Smooth muscle cell (in vitro differentiated cells): ENCODE measurements at regions not wholly inside any gene's neighbourhood (a gene's known extent, or its start where the extent isn't known, plus 50 kb on each side); places are given as distances from the start of the nearest gene placed in this dataset.

Source experiments
- DNase-seq: peaks from one replicate; lab custom pipeline; 2025; ENCODE audit not compliant: unreplicated experiment; lab: John Stamatoyannopoulos, UW
- H2AFZ ChIP-seq: fragments of 200-600 bp; sonication (generic); 2 replicates; pipeline ENCODE4 v1.6.0; 2016; ENCODE audit warnings: antibody characterized with exemption, low read depth, mild to moderate bottlenecking
- H3F3A ChIP-seq: fragments of 200-600 bp; sonication (generic); 2 replicates; pipeline ENCODE4 v1.6.0; 2017; ENCODE audit warnings: antibody characterized with exemption, low read depth
- H3K27ac ChIP-seq: fragments of 200-600 bp; sonication (generic); 2 replicates; pipeline ENCODE4 v1.5.1; 2016; ENCODE audit warnings: low read depth, mild to moderate bottlenecking
- H3K27me3 ChIP-seq: fragments of 200-600 bp; sonication (generic); 2 replicates; pipeline ENCODE4 v1.6.1; 2016; ENCODE audit warnings: low read depth, mild to moderate bottlenecking
- H3K36me3 ChIP-seq: fragments of 200-600 bp; sonication (generic); 2 replicates; pipeline ENCODE4 v1.5.1; 2016; ENCODE audit warnings: low read depth
- H3K4me1 ChIP-seq: fragments of 200-600 bp; sonication (generic); 2 replicates; pipeline ENCODE4 v1.5.1; 2016; ENCODE audit warnings: low read depth
- H3K4me2 ChIP-seq: fragments of 200-600 bp; sonication (generic); 2 replicates; pipeline ENCODE4 v1.6.0; 2016; ENCODE audit warnings: mild to moderate bottlenecking
- H3K4me3 ChIP-seq: fragments of 200-600 bp; sonication (generic); 2 replicates; pipeline ENCODE4 v1.5.1; 2016; ENCODE audit warnings: mild to moderate bottlenecking
- H3K79me2 ChIP-seq: fragments of 200-600 bp; sonication (generic); 2 replicates; pipeline ENCODE4 v1.6.0; 2016; ENCODE audit warnings: low read depth, mild to moderate bottlenecking
- H3K9ac ChIP-seq: fragments of 200-600 bp; sonication (generic); 2 replicates; pipeline ENCODE4 v1.6.0; 2016; ENCODE audit warnings: low read depth
- H3K9me3 ChIP-seq: fragments of 200-600 bp; sonication (generic); replicated peaks from 2 replicates; pipeline ENCODE4 v1.5.1; 2016; ENCODE audit warnings: low read depth
- H4K20me1 ChIP-seq: fragments of 200-600 bp; sonication (generic); 2 replicates; pipeline ENCODE4 v1.6.0; 2016; ENCODE audit warnings: low read depth
- WGBS: methylation state at CpG from one replicate; pipeline ENCODE4 v1.1.7; 2016; ENCODE audit warnings: low lambda C conversion rate; 5-methylcytosine and 5-hydroxymethylcytosine counted together
- TF ChIP-seq, protein P1 (sequence below): fragments of 200-600 bp; sonication (generic); IDR thresholded peaks from 2 replicates; pipeline ENCODE4 v1.5.1; 2017; ENCODE audit warnings: borderline replicate concordance, mild to moderate bottlenecking, antibody characterized with exemption; ENCODE audit not compliant: insufficient read depth, poor library complexity, severe bottlenecking

DNA sequence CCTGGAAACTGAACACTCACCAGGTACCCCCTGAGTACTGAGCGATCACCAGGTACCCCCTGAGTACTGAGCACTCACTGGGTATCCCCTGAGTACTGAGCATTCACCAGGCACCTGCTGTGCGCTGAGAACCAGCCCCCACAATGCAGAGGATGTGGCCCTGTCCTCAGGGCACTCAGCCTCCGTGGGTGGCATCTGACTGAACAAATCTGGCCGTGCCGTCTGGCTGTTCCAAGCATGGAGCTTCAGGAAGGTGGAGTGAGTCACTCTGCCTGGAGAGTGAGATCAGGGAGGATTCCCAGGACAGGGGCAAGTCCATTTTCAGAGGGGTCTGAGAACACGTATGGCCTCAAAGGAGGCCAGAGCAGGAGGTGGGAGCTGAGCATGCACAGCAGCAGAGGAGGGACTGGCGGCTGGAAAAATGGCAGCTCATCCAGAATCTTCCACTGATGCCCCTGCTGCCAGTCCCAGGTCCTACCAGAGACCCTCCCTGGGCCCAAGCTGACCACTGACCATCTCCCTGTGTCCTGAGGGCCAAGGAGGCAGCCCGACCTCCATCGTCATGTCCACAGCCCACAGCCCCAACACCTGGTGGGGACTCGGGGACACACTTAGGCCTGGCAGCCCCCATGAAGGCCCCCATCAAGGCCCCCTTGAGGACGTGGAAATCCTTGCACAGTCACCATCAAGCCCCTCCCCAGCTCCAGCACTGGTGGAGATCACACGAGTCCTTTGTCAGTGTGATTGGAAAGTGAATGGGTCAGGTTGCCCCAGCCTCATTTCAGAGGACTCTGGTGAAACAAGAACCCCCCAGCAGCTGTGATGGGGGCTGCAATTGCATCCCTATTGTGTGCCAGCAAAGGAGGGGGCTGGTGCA, 94.1 kb downstream of the HMX1 start:
- no peak overlapping the region for H3K27ac ChIP-seq
- H3K4me3 ChIP-seq, result no peak overlapping the region
- no peak overlapping the region for H3K4me2 ChIP-seq
- H3K27me3 ChIP-seq, result no peaks in the 10 kb centered on the region
- no peaks in the 10 kb centered on the region for H3F3A ChIP-seq
- H3K4me1 ChIP-seq, result no peaks in the 10 kb centered on the region
- H3K36me3 ChIP-seq, result no peaks in the 10 kb centered on the region
- TF ChIP-seq, protein P1, sequence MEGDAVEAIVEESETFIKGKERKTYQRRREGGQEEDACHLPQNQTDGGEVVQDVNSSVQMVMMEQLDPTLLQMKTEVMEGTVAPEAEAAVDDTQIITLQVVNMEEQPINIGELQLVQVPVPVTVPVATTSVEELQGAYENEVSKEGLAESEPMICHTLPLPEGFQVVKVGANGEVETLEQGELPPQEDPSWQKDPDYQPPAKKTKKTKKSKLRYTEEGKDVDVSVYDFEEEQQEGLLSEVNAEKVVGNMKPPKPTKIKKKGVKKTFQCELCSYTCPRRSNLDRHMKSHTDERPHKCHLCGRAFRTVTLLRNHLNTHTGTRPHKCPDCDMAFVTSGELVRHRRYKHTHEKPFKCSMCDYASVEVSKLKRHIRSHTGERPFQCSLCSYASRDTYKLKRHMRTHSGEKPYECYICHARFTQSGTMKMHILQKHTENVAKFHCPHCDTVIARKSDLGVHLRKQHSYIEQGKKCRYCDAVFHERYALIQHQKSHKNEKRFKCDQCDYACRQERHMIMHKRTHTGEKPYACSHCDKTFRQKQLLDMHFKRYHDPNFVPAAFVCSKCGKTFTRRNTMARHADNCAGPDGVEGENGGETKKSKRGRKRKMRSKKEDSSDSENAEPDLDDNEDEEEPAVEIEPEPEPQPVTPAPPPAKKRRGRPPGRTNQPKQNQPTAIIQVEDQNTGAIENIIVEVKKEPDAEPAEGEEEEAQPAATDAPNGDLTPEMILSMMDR, result no peak
- no peaks in the 10 kb centered on the region for H4K20me1 ChIP-seq
- H3K9me3 ChIP-seq, result no peaks in the 10 kb centered on the region
- no peaks in the 10 kb centered on the region for H3K79me2 ChIP-seq
- no peak overlapping the region for H2AFZ ChIP-seq
- 66% methylated on average over 12 of the region's 12 CpGs for WGBS
- DNase-seq, result no peak
- H3K9ac ChIP-seq, result no peak overlapping the region

DNA sequence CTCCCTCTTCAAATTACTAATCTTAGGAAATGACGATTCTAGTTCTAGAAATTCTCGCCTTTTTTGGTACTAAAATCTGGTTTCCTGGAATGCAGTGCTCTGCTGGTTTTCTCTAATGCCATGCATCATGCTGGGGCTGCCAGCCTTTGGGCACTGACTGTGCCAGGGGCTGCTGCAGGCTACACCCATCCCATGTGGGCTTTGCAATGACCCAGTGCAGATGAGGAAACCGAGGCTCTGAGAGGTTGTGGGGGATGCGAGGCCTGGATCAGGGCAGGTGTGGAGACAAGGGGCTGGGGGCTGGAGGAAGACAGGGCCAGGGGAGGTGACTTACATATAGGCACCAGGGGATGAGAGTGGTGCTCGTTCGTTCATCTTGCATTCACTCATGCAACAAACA, 95.3 kb downstream of the HMX1 start:
- no peaks in the 10 kb centered on the region for H3K9me3 ChIP-seq
- H3K27me3 ChIP-seq, result no peaks in the 10 kb centered on the region
- no peaks in the 10 kb centered on the region for H3K4me1 ChIP-seq
- no peaks in the 10 kb centered on the region for H3K79me2 ChIP-seq
- 90% methylated on average over 6 of the region's 6 CpGs for WGBS
- H3F3A ChIP-seq, result no peaks in the 10 kb centered on the region
- H4K20me1 ChIP-seq, result no peaks in the 10 kb centered on the region
- no peak overlapping the region for H3K4me2 ChIP-seq
- H3K27ac ChIP-seq, result no peak overlapping the region
- DNase-seq, result no peak
- H3K4me3 ChIP-seq, result no peak overlapping the region
- TF ChIP-seq, protein P1, result no peak
- H3K36me3 ChIP-seq, result no peaks in the 10 kb centered on the region
- no peak overlapping the region for H3K9ac ChIP-seq
- H2AFZ ChIP-seq, result no peak overlapping the region

DNA sequence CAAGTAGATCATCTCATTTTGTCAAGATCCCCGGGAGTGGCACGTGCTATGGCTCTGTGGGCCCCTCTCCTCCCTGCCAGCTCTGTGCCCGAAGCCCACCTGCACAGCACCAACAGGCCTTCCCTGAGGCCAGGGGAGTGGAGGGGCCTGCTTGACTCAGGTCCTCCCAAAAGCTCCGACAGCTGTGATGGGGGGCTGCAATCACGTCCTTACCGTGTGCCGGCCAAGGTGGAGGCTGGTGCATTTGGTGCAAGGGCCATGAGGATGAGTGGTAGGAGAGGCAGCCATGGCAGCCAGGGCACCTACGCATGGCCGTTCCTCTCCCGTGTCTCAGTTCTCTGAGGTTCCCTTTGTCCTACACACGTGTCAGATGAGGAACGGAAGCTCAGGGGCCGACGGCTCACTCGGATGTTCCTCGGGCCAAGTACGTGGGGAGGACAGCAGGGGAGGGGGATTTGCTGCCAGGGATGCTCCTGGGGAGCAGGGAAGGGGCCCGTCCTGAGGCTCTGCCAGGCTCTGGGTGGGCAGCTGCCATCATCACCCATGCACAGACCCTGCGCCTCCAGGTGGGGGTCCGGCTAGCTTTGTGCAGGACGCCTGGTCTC, 95.8 kb downstream of the HMX1 start:
- no peak overlapping the region for H2AFZ ChIP-seq
- H3K4me2 ChIP-seq, result no peak overlapping the region
- no peaks in the 10 kb centered on the region for H3K9me3 ChIP-seq
- no peaks in the 10 kb centered on the region for H3K79me2 ChIP-seq
- TF ChIP-seq, protein P1, result no peak
- no peaks in the 10 kb centered on the region for H3K27me3 ChIP-seq
- H4K20me1 ChIP-seq, result no peaks in the 10 kb centered on the region
- no peak for DNase-seq
- no peak overlapping the region for H3K9ac ChIP-seq
- no peaks in the 10 kb centered on the region for H3K4me1 ChIP-seq
- H3F3A ChIP-seq, result no peaks in the 10 kb centered on the region
- H3K4me3 ChIP-seq, result no peak overlapping the region
- 93% methylated on average over 20 of the region's 21 CpGs for WGBS
- no peaks in the 10 kb centered on the region for H3K36me3 ChIP-seq
- H3K27ac ChIP-seq, result no peak overlapping the region
